ENCODE measurements at regions not wholly inside any gene's neighbourhood (a gene's known extent, or its start where the extent isn't known, plus 50 kb on each side); places are given as distances from the start of the nearest gene placed in this dataset.
"Not testable (repeated sequence)": the region's sequence is repeated elsewhere in the genome, so short reads cannot be mapped to it uniquely, and the experiment has no call there.

DNA sequence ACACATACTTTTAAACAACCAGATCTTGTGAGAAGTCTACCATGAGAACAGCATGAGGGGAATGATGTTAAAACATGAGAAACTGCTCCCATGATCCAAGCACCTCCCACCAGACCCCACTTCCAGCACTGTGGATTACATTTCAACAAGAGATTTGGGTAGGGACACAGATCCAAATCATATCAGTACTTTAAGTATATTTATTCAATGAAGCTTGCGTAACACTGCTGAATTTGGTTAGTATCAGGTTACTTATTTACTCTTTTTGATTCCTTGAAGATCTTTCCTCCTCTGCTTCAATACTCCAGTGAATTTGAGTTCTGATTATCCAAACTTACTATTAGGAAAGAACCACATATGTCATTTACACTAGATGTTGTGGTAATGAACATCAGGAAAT is 418.6 kb downstream of the PIK3C3 start:
- Histone ChIP-seq H3K27ac (no peak overlapping the region), H3K9me3 (no peaks in the 10 kb centered on the region), H3K4me1 (no peaks in the 10 kb centered on the region), H3K36me3 (no peaks in the 10 kb centered on the region), H3K4me3 (no peak overlapping the region), H3K27me3 (replicated peaks in 1 of 7) (no peaks in the 10 kb centered on the region)
- intact Hi-C loops (cut with DNase I; ENCODE audit: low total_unique reads): no loop called here
- 86 to 98% (median 97%) methylated on average over 1 of the region's 1 CpG for WGBS, 5 donors
- TF ChIP-seq POLR2A (IDR thresholded peaks at IDR 0.05): no peak
- TF ChIP-seq, protein P1, sequence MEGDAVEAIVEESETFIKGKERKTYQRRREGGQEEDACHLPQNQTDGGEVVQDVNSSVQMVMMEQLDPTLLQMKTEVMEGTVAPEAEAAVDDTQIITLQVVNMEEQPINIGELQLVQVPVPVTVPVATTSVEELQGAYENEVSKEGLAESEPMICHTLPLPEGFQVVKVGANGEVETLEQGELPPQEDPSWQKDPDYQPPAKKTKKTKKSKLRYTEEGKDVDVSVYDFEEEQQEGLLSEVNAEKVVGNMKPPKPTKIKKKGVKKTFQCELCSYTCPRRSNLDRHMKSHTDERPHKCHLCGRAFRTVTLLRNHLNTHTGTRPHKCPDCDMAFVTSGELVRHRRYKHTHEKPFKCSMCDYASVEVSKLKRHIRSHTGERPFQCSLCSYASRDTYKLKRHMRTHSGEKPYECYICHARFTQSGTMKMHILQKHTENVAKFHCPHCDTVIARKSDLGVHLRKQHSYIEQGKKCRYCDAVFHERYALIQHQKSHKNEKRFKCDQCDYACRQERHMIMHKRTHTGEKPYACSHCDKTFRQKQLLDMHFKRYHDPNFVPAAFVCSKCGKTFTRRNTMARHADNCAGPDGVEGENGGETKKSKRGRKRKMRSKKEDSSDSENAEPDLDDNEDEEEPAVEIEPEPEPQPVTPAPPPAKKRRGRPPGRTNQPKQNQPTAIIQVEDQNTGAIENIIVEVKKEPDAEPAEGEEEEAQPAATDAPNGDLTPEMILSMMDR (IDR thresholded peaks at IDR 0.05 in 8 of 11, conservative IDR thresholded peaks at IDR 0.05 in 3 of 11): no peak
- no peak for TF ChIP-seq POLR2AphosphoS5 (IDR thresholded peaks at IDR 0.05)
- no peak for DNase-seq

DNA sequence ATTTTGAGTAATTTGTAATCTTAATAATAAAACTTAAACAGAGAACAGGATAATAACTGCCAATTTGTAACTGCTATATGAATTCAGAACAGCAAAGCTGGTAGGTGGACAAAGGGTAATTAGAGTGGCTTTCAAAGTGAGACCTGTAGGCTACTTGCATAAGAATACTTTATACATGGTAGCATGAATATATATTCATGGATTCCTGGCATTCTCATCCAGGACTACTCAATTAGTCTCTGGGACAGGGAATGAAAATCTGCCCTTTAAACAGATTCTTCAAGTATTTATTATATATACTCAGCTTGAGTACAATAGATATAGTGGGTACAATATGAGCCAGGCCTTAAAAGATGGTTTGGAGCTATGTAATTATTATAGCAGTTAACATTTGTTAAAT is 419.9 kb downstream of the PIK3C3 start:
- Histone ChIP-seq H3K27ac (no peak overlapping the region), H3K27me3 (replicated peaks in 1 of 7) (no peaks in the 10 kb centered on the region), H3K4me3 (no peak overlapping the region), H3K9me3 (no peaks in the 10 kb centered on the region), H3K4me1 (no peaks in the 10 kb centered on the region), H3K36me3 (no peaks in the 10 kb centered on the region)
- TF ChIP-seq POLR2AphosphoS5 (IDR thresholded peaks at IDR 0.05) (no peak), POLR2A (IDR thresholded peaks at IDR 0.05) (no peak)
- TF ChIP-seq, protein P1 (IDR thresholded peaks at IDR 0.05 in 8 of 11, conservative IDR thresholded peaks at IDR 0.05 in 3 of 11): no peak
- no peak for DNase-seq
- intact Hi-C loops (cut with DNase I; ENCODE audit: low total_unique reads): no loop called here

DNA sequence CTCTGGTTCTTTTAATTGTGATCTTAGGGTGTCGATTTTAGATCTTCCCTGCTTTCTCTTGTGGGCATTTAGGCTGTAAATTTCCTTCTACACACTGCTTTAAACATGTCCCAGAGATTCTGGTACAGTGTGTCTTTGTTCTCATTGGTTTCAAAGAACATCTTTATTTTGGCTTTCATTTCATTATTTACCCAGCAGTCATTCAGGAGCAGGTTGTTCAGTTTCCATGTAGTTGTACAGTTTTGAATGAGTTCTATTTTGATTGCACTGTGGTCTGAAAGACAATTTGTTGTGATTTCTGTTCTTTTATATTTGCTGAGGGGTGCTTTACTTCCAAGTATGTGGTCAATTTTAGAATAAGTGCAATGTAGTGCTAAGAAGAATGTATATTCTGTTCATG is 423.8 kb downstream of the PIK3C3 start:
- H3K27ac ChIP-seq; H3K4me3 ChIP-seq; intact Hi-C loops (cut with DNase I; ENCODE audit: low total_unique reads); H3K4me1 ChIP-seq; DNase-seq; H3K27me3 ChIP-seq (replicated peaks in 1 of 7); H3K9me3 ChIP-seq; H3K36me3 ChIP-seq: not testable (repeated sequence)
- WGBS, 5 donors: 55 to 70% (median 60%) methylated on average over 1 of the region's 1 CpG

DNA sequence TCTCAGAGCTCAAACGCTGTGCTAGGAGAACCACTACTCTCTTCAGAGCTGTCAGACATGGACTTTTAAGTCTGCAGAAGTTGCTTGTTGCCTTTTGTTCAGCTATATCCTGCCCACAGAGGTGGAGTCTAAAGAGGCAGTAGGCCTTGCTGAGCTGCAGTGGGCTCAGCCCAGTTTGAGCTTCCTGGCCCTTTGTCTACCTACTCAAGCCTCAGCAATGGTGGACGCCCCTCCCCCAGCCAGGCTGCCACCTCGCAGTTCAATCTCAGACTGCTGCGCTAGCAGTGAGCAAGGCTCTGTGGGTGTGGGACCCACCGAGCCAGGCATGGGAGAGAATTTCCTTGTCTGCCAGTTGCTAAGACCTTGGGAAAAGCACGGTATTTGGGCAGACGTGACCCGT is 426.2 kb downstream of the PIK3C3 start:
- H3K36me3 ChIP-seq; H3K27ac ChIP-seq; intact Hi-C loops (cut with DNase I; ENCODE audit: low total_unique reads); H3K27me3 ChIP-seq (replicated peaks in 1 of 7); H3K4me3 ChIP-seq; H3K9me3 ChIP-seq; DNase-seq; H3K4me1 ChIP-seq: not testable (repeated sequence)
- WGBS, 5 donors: 84 to 100% (median 94%) methylated on average over 3 to 8 of the region's 8 CpGs

DNA sequence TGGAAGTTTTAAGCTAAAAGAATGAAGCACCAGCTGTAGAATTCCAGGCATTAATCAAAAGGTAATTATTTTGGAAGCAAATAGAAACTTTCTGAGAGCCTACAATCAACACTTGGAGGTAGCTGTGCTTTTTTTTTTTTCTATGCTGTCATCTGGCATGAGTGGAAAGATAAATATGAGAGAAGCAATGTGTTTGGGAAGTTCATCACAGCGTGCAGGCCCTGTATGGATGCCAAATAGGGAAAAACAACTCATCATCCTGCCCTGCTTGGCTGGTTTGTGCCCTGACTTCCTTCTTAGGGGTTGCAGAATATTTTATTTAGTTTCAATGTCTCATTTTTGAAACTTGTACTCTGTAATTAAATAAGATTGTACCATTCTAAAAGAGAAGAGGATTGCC is 437.4 kb downstream of the PIK3C3 start:
- no peaks in the 10 kb centered on the region for H3K36me3 ChIP-seq
- no peak for DNase-seq
- H3K27ac ChIP-seq: no peak overlapping the region
- no peaks in the 10 kb centered on the region for H3K4me1 ChIP-seq
- H3K9me3 ChIP-seq: peaks cover 0 to 5% (median 0%) of the 10 kb centered on the region in 8 donors
- TF ChIP-seq, protein P1 (IDR thresholded peaks at IDR 0.05 in 8 of 11, conservative IDR thresholded peaks at IDR 0.05 in 3 of 11): no peak
- TF ChIP-seq POLR2A (IDR thresholded peaks at IDR 0.05): no peak
- TF ChIP-seq POLR2AphosphoS5 (IDR thresholded peaks at IDR 0.05): no peak
- no peaks in the 10 kb centered on the region for H3K27me3 ChIP-seq (replicated peaks in 1 of 7)
- WGBS, 5 donors: 29 to 60% (median 44%) methylated on average over 1 of the region's 1 CpG
- H3K4me3 ChIP-seq: no peak overlapping the region
- intact Hi-C loops (cut with DNase I; ENCODE audit: low total_unique reads): no loop called here

Data from spleen (tissue), 11 donors.